Gastrocnemius medialis (tissue), 4 donors: ENCODE measurements at regions not wholly inside any gene's neighbourhood (a gene's known extent, or its start where the extent isn't known, plus 50 kb on each side); places are given as distances from the start of the nearest gene placed in this dataset.

Experiments used
- ATAC-seq, 2 donors: fragments of 150-250 bp; one replicate each; pipeline ENCODE4 v1.9.1; 2016
- DNase-seq, 2 donors: peaks; one replicate each; pipeline ENCODE4 v3.0.0-alpha.2; 2019
- H3K27ac ChIP-seq, 4 donors: fragments of 200-600 bp; sonication (generic); 1 replicate in 1 of 4; 2 replicates in 3 of 4; pipeline ENCODE4 v1.5.1; 2016 to 2018; ENCODE audit warnings: mild to moderate bottlenecking in 2 of 4, moderate library complexity in 1 of 4
- H3K27me3 ChIP-seq, 3 donors: fragments of 200-600 bp; sonication (generic) in 2 of 3; 1 replicate in 1 of 3; 2 replicates in 2 of 3; pipeline versions ENCODE4 v1.5.1 to v1.6.0; 2016 to 2019; ENCODE audit warnings: mild to moderate bottlenecking in 1 of 3, moderate library complexity in 1 of 3
- H3K36me3 ChIP-seq, 2 donors: fragments of 200-600 bp; sonication (generic) in 1 of 2; one replicate each; pipeline ENCODE4 v1.5.1; 2017 to 2018
- H3K4me1 ChIP-seq, 2 donors: fragments of 200-600 bp; sonication (generic) in 1 of 2; one replicate each; pipeline ENCODE4 v1.5.1; 2016 to 2017; ENCODE audit warnings: mild to moderate bottlenecking in 2 of 2
- H3K4me3 ChIP-seq, 4 donors: fragments of 200-600 bp; sonication (generic) in 3 of 4; 1 replicate in 1 of 4; 2 replicates in 3 of 4; pipeline ENCODE4 v1.5.1; 2016 to 2019; ENCODE audit warnings: mild to moderate bottlenecking in 2 of 4
- H3K9me3 ChIP-seq, 3 donors: fragments of 200-600 bp; sonication (generic) in 2 of 3; 1 replicate in 1 of 3; 2 replicates in 2 of 3; pipeline ENCODE4 v1.5.1; 2016 to 2019
- CTCF ChIP-seq, 5 experiments: fragments of 450-650 bp in 3 of 5; fragments of 200-600 bp in 2 of 5; sonication (generic) in 2 of 5; IDR thresholded peaks in 4 of 5; conservative IDR thresholded peaks in 1 of 5; 1 replicate in 4 of 5; 2 replicates in 1 of 5; pipeline ENCODE4 v1.5.1; 2016 to 2019; ENCODE audit warnings: antibody characterized with exemption in 5 of 5, mild to moderate bottlenecking in 3 of 5, moderate library complexity in 3 of 5
- POLR2A ChIP-seq, 2 donors: fragments of 450-650 bp; IDR thresholded peaks; one replicate each; pipeline ENCODE4 v1.6.1; 2017; ENCODE audit warnings: antibody characterized with exemption in 2 of 2, mild to moderate bottlenecking in 2 of 2, moderate library complexity in 2 of 2
- in situ Hi-C, 4 donors: fragments of 200-750 bp; cut with MboI; loops; one replicate each; pipeline versions ENCODE4 v1.15.0 to v1.8.0; 2017; ENCODE audit warnings: low sequenced_read_pairs in 4 of 4
- intact Hi-C: fragments of 100-400 bp; cut with DNase I; formaldehyde crosslinking; loops from one replicate; pipeline ENCODE4 v1.15.1; 2023; ENCODE audit warnings: low total_unique reads

GRCh38 chr20:60785301-60785700 lies 466.8 kb upstream of the CDH4 start:
- in situ Hi-C loops (no loop called here), intact Hi-C loops (no loop called here)
- Histone ChIP-seq H3K4me3 (no peak overlapping the region), H3K9me3 (no peaks in the 10 kb centered on the region), H3K27me3 (no peaks in the 10 kb centered on the region), H3K27ac (no peak overlapping the region), H3K4me1 (no peaks in the 10 kb centered on the region), H3K36me3 (no peaks in the 10 kb centered on the region)
- DNase-seq (no peak), ATAC-seq (no peak)
- TF ChIP-seq POLR2A (IDR thresholded peaks at IDR 0.05), result no peak
- no peak for TF ChIP-seq CTCF (IDR thresholded peaks at IDR 0.05 in 4 of 5, conservative IDR thresholded peaks at IDR 0.05 in 1 of 5)

GRCh38 chr20:60785785-60786184 lies 466.3 kb upstream of the CDH4 start:
- Histone ChIP-seq H3K4me3 (no peak overlapping the region), H3K4me1 (no peaks in the 10 kb centered on the region), H3K27ac (no peak overlapping the region), H3K9me3 (no peaks in the 10 kb centered on the region), H3K27me3 (no peaks in the 10 kb centered on the region), H3K36me3 (no peaks in the 10 kb centered on the region)
- ATAC-seq (no peak), DNase-seq (no peak)
- in situ Hi-C loops, result no loop called here
- TF ChIP-seq CTCF (IDR thresholded peaks at IDR 0.05 in 4 of 5, conservative IDR thresholded peaks at IDR 0.05 in 1 of 5) (no peak), POLR2A (IDR thresholded peaks at IDR 0.05) (no peak)
- intact Hi-C loops, result no loop called here

- TF ChIP-seq CTCF (IDR thresholded peaks at IDR 0.05 in 4 of 5, conservative IDR thresholded peaks at IDR 0.05 in 1 of 5), result no peak
- H3K27ac ChIP-seq, result no peak overlapping the region
- ATAC-seq, result no peak
- no peaks in the 10 kb centered on the region for H3K27me3 ChIP-seq
- no peak overlapping the region for H3K4me3 ChIP-seq
- H3K9me3 ChIP-seq, result no peaks in the 10 kb centered on the region
- no peak for DNase-seq
- H3K4me1 ChIP-seq, result no peaks in the 10 kb centered on the region
- in situ Hi-C loops, result no loop called here
- no peaks in the 10 kb centered on the region for H3K36me3 ChIP-seq
- intact Hi-C loops, result no loop called here
These were observed 465.3 kb upstream of the CDH4 start for GRCh38 chr20:60786686-60787217.

- TF ChIP-seq CTCF (IDR thresholded peaks at IDR 0.05 in 4 of 5, conservative IDR thresholded peaks at IDR 0.05 in 1 of 5) (no peak), POLR2A (IDR thresholded peaks at IDR 0.05) (no peak)
- DNase-seq (no peak), ATAC-seq (no peak)
- no peaks in the 10 kb centered on the region for H3K4me1 ChIP-seq
- H3K9me3 ChIP-seq, result no peaks in the 10 kb centered on the region
- in situ Hi-C loops, result no loop called here
- intact Hi-C loops, result no loop called here
- H3K27me3 ChIP-seq, result no peaks in the 10 kb centered on the region
- no peaks in the 10 kb centered on the region for H3K36me3 ChIP-seq
- no peak overlapping the region for H3K27ac ChIP-seq
- H3K4me3 ChIP-seq, result no peak overlapping the region
These were observed 464.8 kb upstream of the CDH4 start for GRCh38 chr20:60787276-60787675.

- H3K27me3 ChIP-seq, result no peaks in the 10 kb centered on the region
- intact Hi-C loops, result no loop called here
- TF ChIP-seq CTCF (IDR thresholded peaks at IDR 0.05 in 4 of 5, conservative IDR thresholded peaks at IDR 0.05 in 1 of 5) (no peak), POLR2A (IDR thresholded peaks at IDR 0.05) (no peak)
These were observed 464.0 kb upstream of the CDH4 start for GRCh38 chr20:60788070-60788469.

More at GRCh38 chr20:60788070-60788469, 464.0 kb upstream of the CDH4 start:
- Histone ChIP-seq H3K4me1 (no peaks in the 10 kb centered on the region), H3K27ac (no peak overlapping the region), H3K9me3 (no peaks in the 10 kb centered on the region), H3K36me3 (no peaks in the 10 kb centered on the region), H3K4me3 (no peak overlapping the region)
- in situ Hi-C loops, result no loop called here
- no peak for ATAC-seq
- DNase-seq, result no peak
